Keratinocyte (primary cell): ENCODE measurements at regions not wholly inside any gene's neighbourhood (a gene's known extent, or its start where the extent isn't known, plus 50 kb on each side); places are given as distances from the start of the nearest gene placed in this dataset.

Source experiments
- DNase-seq: peaks from one replicate; pipeline ENCODE4 v3.0.0-alpha.2; 2011; ENCODE audit warnings: low read depth, missing footprints, low spot score
- FAIRE-seq: peaks from 2 replicates; lab custom pipeline; 2011; peaks lifted over from hg19 to GRCh38; lab: Jason Lieb, UNC
- H2AFZ ChIP-seq: 2 replicates; pipeline ENCODE4 v1.6.0; 2012; ENCODE audit warnings: low read length, control low read depth, inconsistent platforms; ENCODE audit not compliant: control insufficient read depth
- H3K27ac ChIP-seq: 2 replicates; pipeline ENCODE4 v1.5.1; 2011; ENCODE audit warnings: low read length; ENCODE audit not compliant: control insufficient read depth, insufficient read depth
- H3K27me3 ChIP-seq: 3 replicates; pipeline ENCODE4 v1.6.0; 2011; ENCODE audit warnings: low read length; ENCODE audit not compliant: control insufficient read depth, insufficient read depth; ENCODE audit errors: extremely low read depth
- H3K36me3 ChIP-seq, 2 experiments: 2 replicates in 1 of 2; 3 replicates in 1 of 2; pipeline ENCODE4 v1.5.1; 2011; ENCODE audit warnings: low read length in 2 of 2, mild to moderate bottlenecking in 1 of 2; ENCODE audit not compliant: control insufficient read depth in 2 of 2, insufficient read depth in 2 of 2; ENCODE audit errors: extremely low read depth in 1 of 2
- H3K4me1 ChIP-seq: 3 replicates; pipeline ENCODE4 v1.5.1; 2011; ENCODE audit warnings: low read length; ENCODE audit not compliant: control insufficient read depth, insufficient read depth; ENCODE audit errors: extremely low read depth
- H3K4me2 ChIP-seq: 3 replicates; pipeline ENCODE4 v1.6.0; 2011; ENCODE audit warnings: low read depth, low read length; ENCODE audit not compliant: control insufficient read depth, insufficient read depth; ENCODE audit errors: extremely low read depth
- H3K4me3 ChIP-seq, 3 experiments: fragments of 200-600 bp in 1 of 3; sonication (generic) in 1 of 3; 2 replicates in 2 of 3; 3 replicates in 1 of 3; pipeline ENCODE4 v1.5.1; 2011 to 2016; ENCODE audit warnings: low read length in 3 of 3, mild to moderate bottlenecking in 3 of 3, control low read depth in 2 of 3, inconsistent platforms in 1 of 3, low read depth in 1 of 3, mixed read lengths in 1 of 3, mixed run types in 1 of 3, moderate library complexity in 1 of 3; ENCODE audit not compliant: control insufficient read depth in 2 of 3, insufficient read depth in 2 of 3; ENCODE audit errors: extremely low read depth in 1 of 3
- H3K79me2 ChIP-seq: 2 replicates; pipeline ENCODE4 v1.6.0; 2012; ENCODE audit warnings: low read length; ENCODE audit not compliant: control insufficient read depth, insufficient read depth
- H3K9ac ChIP-seq: 3 replicates; pipeline ENCODE4 v1.6.0; 2011; ENCODE audit warnings: low read length; ENCODE audit not compliant: control insufficient read depth, insufficient read depth; ENCODE audit errors: extremely low read depth
- H3K9me1 ChIP-seq: 3 replicates; pipeline ENCODE4 v1.6.0; 2011; ENCODE audit warnings: low read length; ENCODE audit not compliant: control insufficient read depth, insufficient read depth; ENCODE audit errors: extremely low read depth
- H3K9me3 ChIP-seq: 2 replicates; pipeline ENCODE4 v1.5.1; 2012; ENCODE audit warnings: low read depth, low read length; ENCODE audit not compliant: control insufficient read depth
- H4K20me1 ChIP-seq: 3 replicates; pipeline ENCODE4 v1.6.0; 2011; ENCODE audit warnings: low read length; ENCODE audit not compliant: control insufficient read depth, insufficient read depth; ENCODE audit errors: extremely low read depth
- CTCF ChIP-seq, 3 experiments: IDR thresholded peaks in 1 of 3; conservative IDR thresholded peaks in 1 of 3; optimal IDR thresholded peaks in 1 of 3; 2 replicates in 2 of 3; 3 replicates in 1 of 3; pipeline versions ENCODE3 to v1.5.1; 2011; ENCODE audit warnings: low read length in 3 of 3, mild to moderate bottlenecking in 3 of 3, moderate library complexity in 2 of 3, control low read depth in 1 of 3, inconsistent platforms in 1 of 3; ENCODE audit not compliant: insufficient read depth in 2 of 3; ENCODE audit errors: extremely low read depth in 1 of 3
- EZH2 ChIP-seq: IDR thresholded peaks from one replicate; pipeline ENCODE4 v1.6.1; 2012; ENCODE audit warnings: inconsistent platforms, mild to moderate bottlenecking, low read length, moderate library complexity
- dilution Hi-C: fragments of 300-500 bp; cut with MboI; formaldehyde crosslinking; loops from one replicate; pipeline ENCODE4 v1.7.0; 2020; ENCODE audit warnings: low sequenced_read_pairs; ENCODE audit not compliant: extremely low pct_ligation_motif_present

- H3K9me3 ChIP-seq = peaks cover 23% of the 10 kb centered on the region
- no peak overlapping the region for H3K9ac ChIP-seq
- FAIRE-seq (no peak), DNase-seq (no peak)
- H3K4me3 ChIP-seq = no peak overlapping the region
- no peak overlapping the region for H3K27ac ChIP-seq
- no peaks in the 10 kb centered on the region for H3K79me2 ChIP-seq
- no peak overlapping the region for H2AFZ ChIP-seq
- H4K20me1 ChIP-seq = no peaks in the 10 kb centered on the region
- no peaks in the 10 kb centered on the region for H3K36me3 ChIP-seq
- H3K4me1 ChIP-seq = no peaks in the 10 kb centered on the region
- dilution Hi-C loops = no loop called here
- TF ChIP-seq CTCF (optimal IDR thresholded peaks at IDR 0.05 in 1 of 3, IDR thresholded peaks at IDR 0.05 in 1 of 3, conservative IDR thresholded peaks at IDR 0.05 in 1 of 3; ENCODE audit: extremely low read depth in 1 of 3, insufficient read depth in 2 of 3, low read length in 3 of 3) = no peak
- TF ChIP-seq EZH2 = no peak
- H3K27me3 ChIP-seq = no peaks in the 10 kb centered on the region
- H3K9me1 ChIP-seq = no peaks in the 10 kb centered on the region
- H3K4me2 ChIP-seq = no peak overlapping the region
These were observed 230.2 kb downstream of the TUBA3C start for GRCh38 chr13:18951412-18951811.

- no peak for FAIRE-seq
- no peaks in the 10 kb centered on the region for H3K27me3 ChIP-seq
These were observed 231.7 kb downstream of the TUBA3C start for GRCh38 chr13:18949970-18950369.

More at GRCh38 chr13:18949970-18950369, 231.7 kb downstream of the TUBA3C start:
- H3K27ac ChIP-seq = no peak overlapping the region
- no peaks in the 10 kb centered on the region for H3K79me2 ChIP-seq
- H3K4me3 ChIP-seq = no peak overlapping the region
- no peaks in the 10 kb centered on the region for H3K4me1 ChIP-seq
- H3K9me3 ChIP-seq = peaks cover 11% of the 10 kb centered on the region
- no peak overlapping the region for H3K4me2 ChIP-seq
- H4K20me1 ChIP-seq = no peaks in the 10 kb centered on the region
- H2AFZ ChIP-seq = no peak overlapping the region
- dilution Hi-C loops = no loop called here
- H3K9me1 ChIP-seq = no peaks in the 10 kb centered on the region
- H3K36me3 ChIP-seq = no peaks in the 10 kb centered on the region
- no peak for DNase-seq
- no peak for TF ChIP-seq CTCF (optimal IDR thresholded peaks at IDR 0.05 in 1 of 3, IDR thresholded peaks at IDR 0.05 in 1 of 3, conservative IDR thresholded peaks at IDR 0.05 in 1 of 3; ENCODE audit: extremely low read depth in 1 of 3, insufficient read depth in 2 of 3, low read length in 3 of 3)
- TF ChIP-seq EZH2 = no peak
- no peak overlapping the region for H3K9ac ChIP-seq
